NCI-H146 treated with DMSO at 0.1 percent for 48 hours (cell line): ENCODE measurements at regions not wholly inside any gene's neighbourhood (a gene's known extent, or its start where the extent isn't known, plus 50 kb on each side); places are given as distances from the start of the nearest gene placed in this dataset.
"Not testable (repeated sequence)": the region's sequence is repeated elsewhere in the genome, so short reads cannot be mapped to it uniquely, and the experiment has no call there.

Experiments used
- DNase-seq: peaks from one replicate; lab custom pipeline; 2025; ENCODE audit not compliant: unreplicated experiment; lab: John Stamatoyannopoulos, UW

DNA sequence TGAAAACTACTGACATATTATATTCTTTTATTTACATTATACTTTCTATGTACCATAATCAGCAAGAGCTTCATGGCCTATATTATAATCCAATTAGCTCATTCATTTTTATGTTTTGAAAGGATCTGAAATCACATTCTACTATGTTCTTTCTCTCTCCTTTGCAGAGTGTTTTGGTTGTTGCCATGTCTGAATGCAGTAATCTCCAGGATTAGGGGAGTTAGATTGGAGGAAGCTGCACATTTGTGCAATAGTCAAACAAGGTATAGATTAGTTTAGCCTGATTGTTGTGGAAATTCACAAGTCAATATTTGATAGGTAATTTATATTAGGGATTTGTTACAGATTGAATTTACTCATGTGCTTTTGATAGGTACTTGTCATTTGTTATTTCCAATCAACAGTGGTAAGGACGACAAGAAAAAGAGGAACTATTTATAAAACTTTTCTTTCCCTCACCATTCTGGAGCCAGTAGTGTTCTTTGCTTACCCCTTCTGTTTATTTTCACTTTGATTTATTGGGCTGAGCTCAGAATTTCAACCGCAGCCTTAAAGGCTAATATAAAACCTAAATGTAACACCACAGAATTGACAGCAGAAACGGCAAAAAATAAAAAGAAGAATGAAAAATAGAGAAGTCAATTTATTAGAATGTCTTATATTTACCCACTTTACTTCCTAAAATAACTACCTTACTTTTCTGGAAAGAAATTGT, 597.0 kb downstream of the CHSY3 start:
- no peak for DNase-seq

DNA sequence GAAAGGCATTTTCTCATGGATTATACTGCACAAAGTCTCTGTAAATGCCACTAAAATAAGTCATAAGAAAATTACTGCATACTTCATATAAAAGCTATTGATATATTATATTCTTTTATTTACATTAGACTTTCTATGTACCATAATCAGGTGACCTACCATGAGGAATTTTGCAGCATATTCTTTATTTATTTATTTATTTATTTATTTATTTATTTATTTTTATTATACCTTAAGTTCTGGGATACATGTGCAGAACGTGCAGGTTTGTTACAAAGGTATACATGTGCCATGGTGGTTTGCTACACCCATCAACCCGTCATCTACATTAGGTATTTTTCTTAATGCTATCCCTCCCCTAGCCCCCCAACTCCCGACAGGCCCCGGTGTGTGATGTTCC, 596.2 kb downstream of the CHSY3 start:
- not testable (repeated sequence) for DNase-seq

DNA sequence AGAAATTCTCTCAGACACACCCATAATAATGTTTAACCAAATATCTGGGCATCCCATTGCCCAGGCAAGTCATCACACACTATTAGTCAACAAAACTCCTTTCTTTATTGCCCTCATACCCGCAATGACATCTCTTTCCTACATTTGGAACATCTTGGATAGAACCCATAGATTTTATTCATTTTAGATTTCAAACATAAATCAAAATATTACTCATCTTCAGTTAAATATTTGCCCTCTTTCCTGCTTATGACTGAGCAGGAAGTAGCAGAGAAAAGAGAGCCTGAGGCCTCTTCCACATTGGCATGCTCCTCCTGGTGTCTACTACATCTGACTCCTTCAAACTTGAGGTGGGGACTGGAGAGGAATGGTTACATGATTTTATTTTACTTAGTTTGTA, 592.0 kb downstream of the CHSY3 start:
- no peak for DNase-seq

DNA sequence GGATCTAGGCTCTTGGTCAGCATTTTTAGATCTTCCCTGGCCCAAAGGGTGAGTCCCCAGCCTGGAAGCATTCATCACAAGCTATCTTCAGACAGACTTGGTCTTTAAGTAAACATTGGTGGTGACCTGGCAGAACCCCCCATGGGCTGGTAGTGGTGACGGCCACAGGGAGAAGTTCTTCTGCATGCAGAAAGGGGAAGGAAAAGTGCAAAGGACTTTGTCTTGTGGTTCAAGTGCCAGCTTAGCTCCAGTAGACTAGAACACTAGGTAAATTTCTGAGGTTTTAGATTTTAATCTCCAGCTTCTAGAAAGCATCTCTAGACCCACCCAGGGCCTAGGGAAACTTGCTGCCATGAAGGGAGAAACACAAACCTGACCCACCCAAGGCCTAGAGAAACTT, 584.0 kb downstream of the CHSY3 start:
- DNase-seq, result no peak

DNA sequence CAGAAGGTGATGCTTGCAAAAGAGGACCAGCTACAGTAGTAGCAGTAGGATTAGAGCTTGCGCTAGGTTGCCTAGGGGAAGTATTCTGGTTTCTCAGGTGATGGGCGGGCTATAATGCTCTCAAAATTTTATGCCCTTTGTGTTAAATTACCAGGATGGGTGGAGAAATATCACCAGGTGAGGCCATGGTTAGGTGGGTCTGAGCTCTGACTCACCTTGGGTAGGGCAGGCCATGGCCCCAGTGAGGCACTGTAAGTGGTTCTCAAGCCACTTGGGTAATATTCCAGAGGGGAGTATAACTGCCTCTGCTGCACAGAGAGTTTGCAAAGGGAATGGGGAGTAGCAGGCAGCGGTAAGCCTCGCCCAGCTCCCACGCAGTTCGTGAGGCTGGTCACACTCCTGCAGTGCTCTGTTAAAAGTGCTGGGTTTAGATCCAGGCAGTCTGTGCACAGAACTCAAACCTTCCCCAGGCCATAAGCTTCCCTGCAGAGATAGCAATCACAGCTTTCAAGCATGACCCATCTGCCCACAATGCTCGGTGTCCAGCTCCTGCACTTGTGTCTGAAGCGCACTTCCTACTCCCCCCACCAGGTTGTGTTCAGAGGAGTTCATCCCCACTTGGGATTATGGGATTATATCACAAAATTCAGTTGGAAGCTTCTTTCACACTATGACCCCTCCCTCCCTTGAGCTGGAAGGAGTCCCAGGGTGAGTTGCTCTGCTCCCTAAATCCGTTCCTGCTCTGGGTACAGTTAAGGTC, 575.0 kb downstream of the CHSY3 start:
- DNase-seq, result no peak

DNA sequence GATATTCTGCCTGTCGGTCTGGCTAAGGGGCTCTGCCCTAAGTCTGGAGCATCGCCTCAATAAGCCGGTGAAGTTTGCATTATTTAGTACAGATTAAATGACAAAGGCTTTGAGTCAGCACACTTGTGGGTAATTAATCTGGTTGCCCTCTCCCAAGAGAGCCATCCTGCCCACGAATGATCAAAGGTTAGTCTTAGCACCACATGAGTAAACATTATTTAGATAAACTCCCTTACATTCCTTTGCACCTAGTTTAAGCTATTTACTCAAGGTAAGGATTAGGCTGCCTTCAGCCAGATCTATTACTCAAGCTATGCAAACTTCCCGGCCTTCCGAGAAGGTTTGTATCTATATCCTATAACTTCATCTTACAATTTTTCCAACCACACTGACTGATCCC, 572.1 kb downstream of the CHSY3 start:
- no peak for DNase-seq

DNA sequence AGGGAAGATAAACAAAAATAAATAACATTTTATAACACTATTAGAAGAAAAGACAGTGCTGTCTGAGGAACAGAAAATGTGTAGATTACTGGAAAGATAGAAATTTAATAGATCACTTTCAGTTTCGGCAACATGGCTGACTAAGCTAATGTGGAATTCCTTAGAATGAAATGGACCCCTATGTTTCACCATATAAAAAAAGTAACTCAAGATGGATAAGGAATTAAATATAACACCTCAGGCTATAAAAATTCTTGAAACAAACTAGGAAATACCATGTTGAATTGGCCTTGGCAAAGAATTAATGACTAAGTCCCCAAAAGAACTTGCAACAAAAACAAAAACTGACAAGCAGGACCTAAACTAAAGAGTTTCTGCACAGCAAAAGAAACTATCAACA, 558.3 kb downstream of the CHSY3 start:
- no peak for DNase-seq

DNA sequence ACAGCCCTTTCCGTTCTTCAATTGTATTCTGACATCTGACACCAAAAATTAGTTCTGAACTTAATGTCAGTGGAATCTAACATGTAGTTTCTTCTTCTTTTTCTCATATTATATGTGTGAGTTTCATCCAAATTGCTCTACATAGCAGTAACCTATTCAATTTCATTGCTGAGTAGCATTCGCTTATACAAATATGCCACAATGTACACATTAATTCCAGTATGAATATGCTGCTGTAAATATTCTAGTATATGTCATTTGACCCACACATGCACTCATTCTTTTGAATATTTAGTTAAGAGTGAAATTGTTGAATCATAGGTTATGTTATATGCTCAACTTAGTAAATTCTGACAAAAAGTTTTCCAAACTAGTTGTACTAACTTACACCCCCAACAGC, 550.9 kb downstream of the CHSY3 start:
- DNase-seq, result no peak

DNA sequence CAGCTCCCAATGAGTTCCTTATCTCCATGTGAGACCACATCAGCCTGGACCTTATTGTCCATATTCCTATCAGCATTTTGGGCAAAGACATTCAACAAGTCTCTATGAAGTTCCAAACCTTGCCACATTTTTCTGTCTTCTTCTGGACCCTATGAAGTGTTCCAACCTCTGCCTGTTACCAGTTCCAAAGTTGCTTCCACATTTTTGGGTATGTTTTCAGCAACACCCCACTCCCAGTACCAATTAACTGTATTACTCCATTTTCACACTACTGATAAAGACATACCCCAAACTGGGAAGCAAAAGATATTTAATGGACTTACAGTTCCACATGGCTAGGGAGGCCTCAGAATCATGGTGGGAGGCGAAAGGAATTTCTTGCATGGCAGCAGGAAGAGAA, 548.5 kb downstream of the CHSY3 start:
- no peak for DNase-seq

DNA sequence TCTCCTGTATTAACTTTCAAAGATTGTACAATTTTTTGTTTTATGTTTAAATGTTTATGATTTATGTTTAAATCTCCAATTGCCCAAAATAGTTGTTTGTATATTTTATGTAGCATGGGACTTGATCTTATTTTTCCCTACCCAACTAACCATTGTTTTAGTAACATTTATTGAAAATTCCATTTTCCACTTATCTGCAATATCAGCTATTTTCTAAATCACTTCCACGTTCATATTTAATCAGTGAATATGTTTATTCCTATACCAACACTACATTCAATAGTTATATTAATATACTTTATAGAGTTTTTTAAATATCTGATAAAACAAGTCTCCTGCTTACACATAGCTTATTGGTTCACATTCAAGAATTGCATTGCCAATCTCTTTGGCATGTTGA, 532.2 kb downstream of the CHSY3 start:
- DNase-seq, result no peak

DNA sequence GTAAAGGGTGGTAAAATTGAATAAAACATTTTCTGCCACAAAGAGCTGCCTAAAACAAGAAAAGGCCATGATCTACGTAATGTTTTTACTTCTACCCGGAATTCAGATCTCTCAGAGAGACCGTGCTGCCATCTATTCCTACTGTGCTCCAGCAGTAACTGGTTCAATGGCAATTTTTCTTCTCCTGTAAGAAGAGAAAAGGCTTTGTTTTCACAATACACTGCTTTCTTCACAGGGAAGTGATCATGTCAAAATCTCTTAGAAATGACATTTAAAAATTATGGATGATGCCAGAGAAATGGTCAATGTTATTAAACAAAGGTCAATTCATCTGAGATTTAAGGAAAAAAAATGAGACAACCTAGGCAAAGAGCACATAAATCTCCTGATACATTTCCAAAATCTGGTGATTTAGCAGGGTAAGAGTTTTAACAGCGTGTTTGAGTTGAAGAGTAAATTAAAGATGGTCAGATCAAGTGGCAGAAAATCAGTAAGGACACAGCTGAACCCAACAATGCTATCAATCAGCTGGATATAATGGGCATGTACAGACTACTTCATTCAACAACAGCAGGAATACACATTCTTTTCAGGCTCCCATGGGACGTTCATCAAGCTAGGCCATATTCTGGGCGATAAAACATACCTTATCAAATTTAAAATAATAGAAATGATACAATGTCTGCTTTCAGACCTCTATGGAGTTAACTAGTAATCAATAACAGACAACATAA, 523.1 kb downstream of the CHSY3 start:
- no peak for DNase-seq

DNA sequence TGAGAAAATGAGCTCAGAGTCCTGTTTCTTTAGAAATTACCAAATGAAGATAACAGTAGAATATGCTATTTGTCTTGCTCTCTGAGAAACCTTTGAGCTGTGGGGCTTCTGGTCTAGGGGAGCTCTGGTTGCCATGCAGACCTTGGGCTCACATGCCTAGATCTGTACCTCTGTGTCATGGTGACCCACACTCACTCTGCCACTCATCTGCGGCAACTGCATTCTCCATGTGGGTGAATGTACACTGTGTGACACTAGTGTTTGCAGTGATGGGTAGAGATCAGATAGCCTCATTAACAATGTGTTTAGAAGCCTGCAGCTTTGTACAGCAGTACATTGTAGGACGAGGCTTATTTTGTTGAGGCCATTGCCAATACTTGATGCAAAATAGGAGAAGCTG, 521.2 kb downstream of the CHSY3 start:
- no peak for DNase-seq

DNA sequence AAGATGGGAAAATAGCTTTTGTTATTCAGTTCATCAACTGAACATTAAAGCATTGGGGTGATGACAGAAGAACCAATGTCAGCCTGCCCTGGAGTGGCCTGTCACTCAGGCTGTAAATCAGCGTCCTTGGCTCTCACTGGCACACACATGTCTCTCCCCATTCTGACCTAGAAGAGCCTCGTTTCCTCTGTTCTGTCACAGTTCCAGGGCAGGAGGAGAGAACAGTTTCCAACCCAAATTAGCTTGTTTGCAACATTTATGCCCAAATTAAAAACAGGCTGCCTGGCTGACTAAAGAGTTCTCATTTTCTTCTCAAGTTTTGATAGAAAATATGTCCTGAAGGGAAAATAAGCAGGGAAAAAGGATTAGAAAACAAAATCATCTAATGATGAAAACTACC, 520.1 kb downstream of the CHSY3 start:
- no peak for DNase-seq

DNA sequence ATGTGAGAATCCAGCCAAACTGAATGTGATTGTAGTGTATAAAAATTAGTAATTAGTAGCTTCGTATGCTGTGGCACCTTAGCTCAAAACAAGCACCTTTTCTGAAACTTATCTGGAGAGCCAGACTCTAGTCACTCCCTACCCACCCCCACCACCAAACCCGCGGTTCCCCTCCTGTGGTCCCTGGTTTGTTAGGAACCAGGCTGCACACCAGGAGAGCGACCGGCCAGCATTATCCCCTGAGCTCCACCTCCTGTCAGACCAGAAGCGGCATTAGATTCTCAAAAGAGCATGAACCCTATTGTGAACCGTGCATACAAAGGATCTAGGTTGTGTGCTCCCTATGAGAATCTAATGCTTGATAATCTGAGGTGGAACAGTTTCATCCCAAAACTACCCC, 498.6 kb downstream of the CHSY3 start:
- DNase-seq, result no peak

DNA sequence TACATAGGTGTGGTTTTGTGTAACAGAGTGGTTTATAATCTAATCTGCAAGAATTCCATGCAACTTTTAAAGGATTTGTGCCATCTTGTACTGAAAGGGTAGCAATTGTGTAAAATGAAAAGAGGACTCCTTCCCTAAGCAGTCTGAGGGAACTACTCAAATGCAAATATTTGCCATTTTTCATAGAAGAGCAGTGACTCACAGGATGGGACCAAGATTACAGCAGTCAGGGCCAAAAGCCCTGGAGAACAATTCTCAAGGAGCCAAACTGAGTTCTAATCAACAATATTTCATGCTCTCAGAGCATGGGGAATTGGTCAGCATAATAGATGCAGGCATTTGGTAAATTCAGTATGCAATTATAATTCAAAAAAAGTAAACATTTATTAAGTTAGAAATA, 495.8 kb downstream of the CHSY3 start:
- no peak for DNase-seq

DNA sequence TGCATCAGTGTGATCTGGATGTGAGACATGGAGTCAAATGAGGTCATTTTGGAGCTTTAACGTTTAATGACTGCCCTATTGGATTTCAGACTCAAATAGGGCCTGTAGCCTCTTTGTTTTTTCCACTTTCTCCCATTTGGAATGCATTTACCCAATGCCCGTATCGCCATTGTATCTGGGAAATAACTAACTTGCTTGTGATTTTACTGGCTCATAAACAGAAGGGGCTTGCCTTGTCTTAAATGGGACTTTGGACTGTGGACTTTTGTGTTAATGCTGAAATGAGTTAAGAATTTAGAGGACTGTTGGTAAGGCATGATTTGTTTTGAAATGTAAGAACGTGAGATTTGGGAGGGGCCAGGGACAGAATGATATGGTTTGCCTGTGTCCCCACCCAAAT, 494.6 kb downstream of the CHSY3 start:
- no peak for DNase-seq

DNA sequence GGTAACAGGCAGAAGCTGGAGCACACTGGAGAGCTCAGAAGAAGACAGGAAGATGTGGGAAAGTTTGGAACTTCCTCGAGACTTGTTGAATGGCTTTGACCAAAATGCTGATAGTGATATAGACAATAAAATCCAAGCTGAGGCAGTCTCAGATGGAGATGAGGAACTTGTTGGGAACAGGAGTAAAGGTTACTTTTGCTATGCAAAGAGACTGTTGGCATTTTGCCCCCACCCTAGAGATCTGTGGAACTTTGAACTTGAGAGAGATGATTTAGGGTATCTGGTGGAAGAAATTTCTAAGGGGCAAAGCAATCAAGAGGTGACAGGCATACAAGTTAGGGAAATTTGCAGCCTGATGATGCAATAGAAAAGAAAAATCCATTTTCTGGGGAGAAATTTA, 493.5 kb downstream of the CHSY3 start:
- not testable (repeated sequence) for DNase-seq

DNA sequence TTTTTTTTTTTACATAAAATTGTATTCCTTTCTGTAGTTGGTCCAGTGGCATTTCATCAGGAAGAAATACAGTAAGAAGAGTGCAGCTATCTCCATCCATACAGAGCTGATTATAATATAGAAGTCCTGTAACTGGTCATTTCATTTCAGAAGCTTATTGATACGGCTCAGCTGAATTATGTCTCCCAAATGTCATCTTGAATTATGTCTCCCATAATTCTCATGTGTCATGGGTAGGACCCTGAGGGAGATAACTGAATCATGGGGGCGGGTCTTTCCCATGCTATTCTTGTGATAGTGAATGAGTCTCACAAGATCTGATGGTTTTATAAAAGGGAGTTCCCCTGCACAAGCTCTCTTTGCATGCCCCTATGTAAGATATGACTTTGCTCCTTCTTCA, 492.9 kb downstream of the CHSY3 start:
- DNase-seq, result no peak

DNA sequence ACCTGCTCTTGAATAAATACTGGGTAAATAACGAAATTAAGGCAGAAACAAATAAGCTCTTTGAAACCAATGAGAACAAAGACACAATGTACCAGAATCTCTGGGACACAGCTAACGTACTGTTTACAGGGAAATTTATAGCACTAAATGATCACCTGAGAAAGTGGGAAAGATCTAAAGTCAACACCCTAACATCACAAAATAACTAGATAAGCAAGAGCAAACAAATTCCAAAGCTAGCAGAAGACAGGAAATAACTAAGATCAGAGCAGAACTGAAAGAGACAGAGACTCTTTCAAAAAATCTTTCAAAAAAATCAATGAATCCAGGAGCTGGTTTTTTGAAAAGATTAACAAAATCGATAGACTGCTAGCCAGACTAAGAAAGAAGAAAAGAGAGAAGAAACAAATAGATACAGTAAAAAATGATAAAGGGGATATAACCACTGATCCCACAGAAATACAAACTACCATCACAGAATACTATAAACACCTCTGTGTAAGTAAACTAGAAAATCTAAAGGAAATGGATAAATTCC, 487.5 kb downstream of the CHSY3 start:
- not testable (repeated sequence) for DNase-seq

DNA sequence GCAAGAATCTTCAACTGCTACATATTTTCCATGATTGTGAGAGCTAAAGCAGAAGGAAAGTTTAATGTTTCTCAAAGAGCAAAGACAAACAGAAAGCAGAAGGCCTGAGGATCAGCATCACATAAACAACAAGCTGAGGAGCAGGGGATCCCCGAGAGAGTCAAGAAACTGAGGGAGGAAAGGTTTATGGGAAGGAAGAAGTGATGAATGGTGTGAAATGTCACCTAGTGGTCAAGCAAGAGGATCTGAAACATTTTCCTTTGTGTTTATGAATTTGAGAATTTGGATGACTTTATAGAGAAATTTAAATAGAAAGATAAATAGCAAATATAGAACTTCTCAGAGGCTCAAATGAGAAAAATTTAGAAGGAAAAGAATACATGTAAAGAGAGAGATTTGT, 481.9 kb downstream of the CHSY3 start:
- DNase-seq, result no peak

DNA sequence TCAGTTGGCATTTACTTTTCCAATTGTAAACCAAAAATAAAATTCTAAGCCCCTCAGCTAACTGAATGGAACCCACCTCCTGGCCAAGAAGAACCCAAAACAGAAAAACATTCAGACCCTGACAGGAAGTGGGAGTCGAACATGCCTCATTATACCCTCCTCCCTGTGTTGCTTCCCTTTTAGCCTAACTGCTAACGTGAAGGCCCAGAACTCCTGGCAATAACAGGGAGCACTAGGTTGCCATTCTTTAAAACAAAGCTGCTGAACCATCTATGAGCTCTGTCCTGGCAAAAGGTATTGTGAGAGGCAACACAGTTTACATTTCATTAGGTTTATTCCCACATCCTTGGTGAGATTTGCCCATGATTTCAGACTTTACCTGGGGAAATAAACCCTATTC, 481.4 kb downstream of the CHSY3 start:
- DNase-seq, result no peak

DNA sequence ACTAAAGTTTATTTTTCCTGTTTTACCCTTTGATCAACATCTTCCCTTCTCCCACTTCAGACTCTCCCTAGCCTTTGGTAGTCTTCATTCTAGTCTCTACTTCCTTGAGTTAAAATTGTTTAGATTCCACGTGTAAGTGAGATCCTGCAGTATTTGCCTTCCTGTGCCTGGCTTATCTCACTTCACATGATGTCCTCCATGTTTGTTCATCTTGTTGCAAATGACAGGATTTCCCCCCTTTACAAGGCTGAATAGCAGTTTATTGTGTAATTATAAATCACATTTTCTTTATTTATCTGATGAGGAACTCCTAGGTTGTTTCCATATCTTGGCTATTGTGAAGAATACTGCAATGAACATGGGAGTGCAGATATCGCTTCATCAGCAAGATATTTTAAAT, 461.7 kb downstream of the CHSY3 start:
- no peak for DNase-seq
